ENCODE measurements at regions not wholly inside any gene's neighbourhood (a gene's known extent, or its start where the extent isn't known, plus 50 kb on each side); places are given as distances from the start of the nearest gene placed in this dataset.

DNA sequence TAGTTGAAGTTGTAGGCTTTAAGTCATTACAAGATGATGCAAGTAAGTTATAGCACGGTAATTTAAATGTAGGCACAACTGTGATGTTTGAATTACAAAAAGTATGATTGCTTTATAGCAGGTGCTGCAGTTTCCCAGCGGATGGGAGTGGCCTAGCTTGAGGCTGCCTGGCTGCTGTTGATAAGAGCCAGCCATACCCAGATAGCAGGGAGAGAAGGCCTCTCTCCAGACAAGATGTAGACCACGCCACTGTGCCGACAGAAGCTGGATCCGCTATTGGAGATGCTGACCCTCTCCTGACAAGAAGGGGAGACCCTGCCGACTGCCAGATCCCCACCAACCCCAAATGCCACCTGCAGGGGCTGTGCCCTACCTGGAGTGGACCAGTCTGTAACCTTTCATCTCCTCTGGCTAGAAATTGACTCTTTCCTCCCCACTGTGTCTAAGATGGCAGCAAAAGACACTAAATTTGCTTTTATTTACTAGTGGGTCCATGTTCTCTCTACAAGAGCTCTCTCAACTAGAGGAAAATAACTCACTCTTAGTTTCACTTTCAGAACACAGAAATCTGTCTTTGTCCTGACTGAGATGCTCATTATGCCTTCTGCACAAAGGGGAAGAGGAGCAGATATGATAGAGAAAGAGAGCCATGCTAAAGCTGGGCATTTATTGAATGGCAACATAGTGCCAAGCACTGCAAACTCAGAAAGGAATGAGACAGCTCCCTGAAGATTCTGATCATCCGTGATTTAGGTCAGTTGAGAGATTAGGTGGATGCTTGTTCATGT is 127.9 kb downstream of the URB2 start:
- TF ChIP-seq, protein P1, sequence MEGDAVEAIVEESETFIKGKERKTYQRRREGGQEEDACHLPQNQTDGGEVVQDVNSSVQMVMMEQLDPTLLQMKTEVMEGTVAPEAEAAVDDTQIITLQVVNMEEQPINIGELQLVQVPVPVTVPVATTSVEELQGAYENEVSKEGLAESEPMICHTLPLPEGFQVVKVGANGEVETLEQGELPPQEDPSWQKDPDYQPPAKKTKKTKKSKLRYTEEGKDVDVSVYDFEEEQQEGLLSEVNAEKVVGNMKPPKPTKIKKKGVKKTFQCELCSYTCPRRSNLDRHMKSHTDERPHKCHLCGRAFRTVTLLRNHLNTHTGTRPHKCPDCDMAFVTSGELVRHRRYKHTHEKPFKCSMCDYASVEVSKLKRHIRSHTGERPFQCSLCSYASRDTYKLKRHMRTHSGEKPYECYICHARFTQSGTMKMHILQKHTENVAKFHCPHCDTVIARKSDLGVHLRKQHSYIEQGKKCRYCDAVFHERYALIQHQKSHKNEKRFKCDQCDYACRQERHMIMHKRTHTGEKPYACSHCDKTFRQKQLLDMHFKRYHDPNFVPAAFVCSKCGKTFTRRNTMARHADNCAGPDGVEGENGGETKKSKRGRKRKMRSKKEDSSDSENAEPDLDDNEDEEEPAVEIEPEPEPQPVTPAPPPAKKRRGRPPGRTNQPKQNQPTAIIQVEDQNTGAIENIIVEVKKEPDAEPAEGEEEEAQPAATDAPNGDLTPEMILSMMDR (conservative IDR thresholded peaks at IDR 0.05) = no peak
- no peak overlapping the region for H3K27ac ChIP-seq

DNA sequence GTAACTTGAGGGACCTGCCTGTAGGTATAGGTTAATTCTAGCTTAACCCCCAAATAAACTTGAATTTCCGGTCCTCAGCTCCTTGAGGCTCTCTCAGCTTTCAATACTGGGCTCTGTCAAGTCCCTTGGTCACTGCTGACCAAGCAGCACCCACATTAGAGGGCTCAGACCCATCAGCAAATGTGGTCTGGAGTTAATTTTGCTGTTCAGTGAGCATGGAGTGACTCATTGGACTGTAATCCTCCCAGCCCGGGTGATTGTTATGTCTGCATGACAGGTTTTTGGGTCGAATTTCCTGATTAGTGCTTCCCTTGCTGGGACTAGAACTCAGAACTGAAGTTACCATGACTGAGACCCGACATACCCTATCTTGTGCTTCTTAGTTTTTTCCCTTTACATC is 130.6 kb downstream of the URB2 start:
- H3K27ac ChIP-seq = no peak overlapping the region
- TF ChIP-seq, protein P1 (conservative IDR thresholded peaks at IDR 0.05) = no peak

DNA sequence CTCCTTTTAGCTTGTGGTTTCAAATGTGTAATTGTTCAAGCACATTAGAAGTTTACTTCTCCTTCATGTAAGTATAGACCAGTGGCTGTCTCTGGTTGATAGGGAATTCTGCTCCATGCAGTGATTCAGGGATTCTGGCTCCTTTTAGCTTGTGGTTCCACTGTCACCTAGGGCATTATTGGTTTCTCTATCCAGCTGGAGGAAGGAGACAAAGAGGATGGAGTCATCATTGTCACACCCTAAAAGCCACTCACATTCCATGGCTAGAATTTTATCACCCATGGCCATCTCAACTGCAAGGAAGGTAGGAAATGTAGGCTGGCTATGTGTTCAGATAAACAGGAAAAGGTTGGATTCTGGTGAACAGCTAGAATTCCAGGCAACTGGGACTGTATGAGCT is 131.2 kb downstream of the URB2 start:
- TF ChIP-seq, protein P1 (conservative IDR thresholded peaks at IDR 0.05) = no peak
- H3K27ac ChIP-seq = no peak overlapping the region

DNA sequence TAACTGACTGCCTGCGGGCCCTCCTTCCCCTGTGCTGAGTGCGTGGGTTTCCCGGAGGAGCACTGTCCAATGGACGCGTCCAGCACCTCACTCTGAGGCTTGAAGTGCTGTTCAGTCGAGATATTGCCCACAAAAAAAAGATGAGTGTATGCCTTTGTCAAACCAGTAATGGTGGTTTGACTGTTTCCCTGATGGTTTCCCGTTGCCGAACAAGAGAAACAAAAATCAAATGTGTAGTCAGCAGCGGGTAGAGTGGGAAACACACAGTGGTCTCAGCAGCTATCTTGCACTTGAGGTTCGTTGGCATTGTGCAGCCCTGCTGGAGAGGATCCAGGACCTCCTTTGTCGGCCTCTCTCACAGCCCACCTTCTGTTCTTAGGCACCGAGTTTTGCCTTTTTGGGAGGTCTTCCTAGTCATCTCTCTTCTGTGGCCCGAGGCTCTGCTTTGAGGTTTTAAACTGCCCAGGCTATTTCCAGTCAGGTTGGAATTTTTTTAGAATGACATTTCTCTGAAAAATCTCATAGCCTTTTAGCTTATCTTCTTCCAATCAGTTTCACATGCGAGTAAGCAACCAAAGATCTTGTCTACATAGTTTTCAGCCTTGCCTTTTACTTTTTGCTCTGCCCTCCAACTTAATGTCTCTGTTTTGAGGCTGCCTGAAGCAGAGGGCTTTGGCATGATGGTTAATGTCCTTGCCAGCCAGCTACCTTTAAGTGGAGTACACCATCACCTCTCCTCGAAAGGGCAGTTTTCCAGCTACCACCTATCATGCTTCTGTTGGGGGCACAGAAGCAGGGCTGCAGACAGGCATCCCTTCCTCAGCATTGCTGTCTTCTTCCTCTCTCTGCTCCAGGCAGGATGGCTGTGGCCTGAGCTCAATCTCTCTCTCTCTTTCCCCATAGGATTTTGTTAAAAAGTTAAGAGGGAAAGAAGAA is 132.3 kb downstream of the URB2 start:
- no peak overlapping the region for H3K27ac ChIP-seq
- TF ChIP-seq, protein P1 (conservative IDR thresholded peaks at IDR 0.05) = no peak

DNA sequence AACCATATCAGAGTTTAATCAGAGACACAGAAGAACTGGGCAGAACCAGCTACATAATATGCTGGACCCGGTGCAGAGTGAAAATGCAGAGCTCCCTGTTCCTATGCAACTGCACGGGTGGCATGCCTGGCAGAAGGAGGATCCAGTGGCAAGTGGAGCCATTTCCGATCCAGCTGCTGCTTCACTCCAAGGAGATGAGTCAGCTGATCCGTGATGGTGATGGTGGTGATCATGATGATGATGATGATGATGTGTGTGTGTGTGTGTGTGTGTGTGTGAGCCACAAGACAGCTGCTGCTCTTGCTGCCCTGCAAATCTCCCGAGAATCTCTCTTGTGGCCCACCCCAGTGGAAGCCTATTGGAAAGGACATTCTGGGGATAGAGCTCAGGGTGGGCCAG is 133.0 kb downstream of the URB2 start:
- TF ChIP-seq, protein P1 (conservative IDR thresholded peaks at IDR 0.05) = no peak
- no peak overlapping the region for H3K27ac ChIP-seq

DNA sequence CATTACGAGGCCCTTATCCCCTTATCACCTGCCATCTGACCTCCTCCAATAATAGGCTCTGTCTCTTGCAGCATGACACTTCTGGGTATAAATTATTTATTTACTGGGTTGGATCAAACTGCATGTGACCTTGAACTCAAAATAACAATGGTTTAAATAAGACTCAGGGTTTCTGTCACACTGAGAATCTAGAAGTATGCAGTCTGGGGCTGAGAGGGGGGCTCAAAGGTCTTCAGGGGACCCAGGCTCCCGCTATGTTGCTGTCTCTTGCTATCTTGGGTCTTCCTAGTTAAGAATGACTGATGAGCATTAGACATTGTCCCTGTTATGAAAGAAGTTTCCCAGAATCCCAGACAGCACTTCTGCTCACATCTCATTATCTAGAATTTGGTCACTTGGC is 133.5 kb downstream of the URB2 start:
- H3K27ac ChIP-seq = no peak overlapping the region
- TF ChIP-seq, protein P1 (conservative IDR thresholded peaks at IDR 0.05) = no peak

DNA sequence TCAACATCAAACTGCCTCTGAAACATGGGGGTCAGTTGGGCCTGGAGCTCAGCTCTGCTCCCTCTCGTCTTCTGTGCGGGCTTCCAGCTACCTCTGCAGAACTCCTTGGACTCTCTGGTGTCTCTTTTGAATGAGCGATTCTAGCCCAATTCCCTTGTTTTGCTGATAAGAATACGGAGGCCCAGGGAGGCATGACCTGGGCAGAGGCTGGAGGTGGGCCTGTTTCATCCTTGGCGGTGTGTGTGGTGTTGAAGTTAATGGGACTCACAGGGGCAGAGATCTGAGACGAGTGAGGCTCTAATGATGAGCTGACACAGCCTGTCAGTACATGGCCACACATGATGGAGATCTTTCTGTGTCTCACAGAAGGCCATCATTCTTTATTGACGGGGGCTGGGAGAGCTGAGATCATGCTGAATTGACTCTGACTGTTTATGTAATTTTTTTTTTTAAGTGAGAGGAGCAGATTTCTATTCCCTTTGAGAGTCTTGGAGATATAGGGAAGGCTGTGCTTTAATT is 134.5 kb downstream of the URB2 start:
- TF ChIP-seq, protein P1 (conservative IDR thresholded peaks at IDR 0.05) = no peak
- H3K27ac ChIP-seq = no peak overlapping the region

Data from VCaP (cell line).